SU-DHL-6 (cell line): ENCODE measurements at regions not wholly inside any gene's neighbourhood (a gene's known extent, or its start where the extent isn't known, plus 50 kb on each side); places are given as distances from the start of the nearest gene placed in this dataset.

ENCODE experiments used
- CTCF ChIP-seq: fragments of 200-600 bp; sonication (generic); IDR thresholded peaks from one replicate; pipeline ENCODE4 v1.5.1; 2017; ENCODE audit warnings: antibody characterized with exemption, mild to moderate bottlenecking, low read length, moderate library complexity; ENCODE audit not compliant: insufficient read depth, poor library complexity, severe bottlenecking
- EZH2phosphoT487 ChIP-seq: fragments of 200-600 bp; sonication (generic), shearing (Covaris generic); conservative IDR thresholded peaks from 2 replicates; pipeline ENCODE4 v1.6.1; 2018; ENCODE audit warnings: mild to moderate bottlenecking, antibody characterized with exemption, low read length, moderate library complexity, mixed read lengths

DNA sequence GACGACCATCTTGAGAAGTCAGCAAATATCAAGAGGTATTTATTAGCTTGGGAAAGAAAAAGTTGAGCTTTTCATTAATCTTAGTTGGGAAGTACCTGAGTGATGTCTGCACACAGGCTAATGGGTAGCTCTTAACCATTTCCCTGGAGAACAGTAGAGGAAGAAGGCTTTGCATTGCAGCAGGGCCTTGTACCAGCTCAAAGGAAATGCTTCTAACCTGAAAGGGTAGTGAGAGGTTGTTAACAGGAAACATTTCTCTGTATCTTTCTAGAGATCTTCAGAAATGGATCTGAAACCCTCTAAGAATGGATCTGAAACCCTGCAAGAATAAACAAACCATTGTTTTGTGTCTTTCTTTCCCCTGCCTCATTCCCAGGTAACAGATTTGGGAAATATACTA lies 393.3 kb downstream of the PLK2 start:
- TF ChIP-seq CTCF (no peak), EZH2phosphoT487 (no peak)
